ENCODE measurements at regions not wholly inside any gene's neighbourhood (a gene's known extent, or its start where the extent isn't known, plus 50 kb on each side); places are given as distances from the start of the nearest gene placed in this dataset.

GRCh38 chr9:78900500-78900899 is 603.6 kb downstream of the PSAT1 start:
- ATAC-seq = no peak
- Histone ChIP-seq H3K4me3 (no peak overlapping the region), H3K27ac (no peak overlapping the region), H3K9me3 (no peaks in the 10 kb centered on the region), H3K27me3 (no peaks in the 10 kb centered on the region), H3K36me3 (no peaks in the 10 kb centered on the region), H3K4me1 (peaks cover 0 to 6% (median 4%) of the 10 kb centered on the region in 3 donors)
- TF ChIP-seq CTCF (IDR thresholded peaks at IDR 0.05) = no peak
- DNase-seq = no peak
- no peak for FAIRE-seq
- WGBS, 2 donors = 16 to 33% methylated on average over 1 of the region's 1 CpG
- intact Hi-C loops (cut with DNase I) = no loop called here

- intact Hi-C loops (cut with DNase I) = no loop called here
These were observed 605.1 kb downstream of the PSAT1 start for GRCh38 chr9:78902051-78902450.

GRCh38 chr9:78903581-78903980 is 606.7 kb downstream of the PSAT1 start:
- intact Hi-C loops (cut with DNase I) = no loop called here
- Histone ChIP-seq H3K9me3 (no peaks in the 10 kb centered on the region), H3K4me1 (peaks cover 0 to 6% (median 4%) of the 10 kb centered on the region in 3 donors), H3K27me3 (no peaks in the 10 kb centered on the region), H3K36me3 (no peaks in the 10 kb centered on the region), H3K4me3 (no peak overlapping the region), H3K27ac (no peak overlapping the region)
- no peak for TF ChIP-seq CTCF (IDR thresholded peaks at IDR 0.05)
- no peak for DNase-seq
- FAIRE-seq = no peak
- no peak for ATAC-seq

More at GRCh38 chr9:78902051-78902450, 605.1 kb downstream of the PSAT1 start:
- DNase-seq (no peak), ATAC-seq (no peak), FAIRE-seq (no peak)
- Histone ChIP-seq H3K9me3 (no peaks in the 10 kb centered on the region), H3K27me3 (no peaks in the 10 kb centered on the region), H3K4me1 (peaks cover 0 to 6% (median 4%) of the 10 kb centered on the region in 3 donors), H3K36me3 (no peaks in the 10 kb centered on the region), H3K4me3 (no peak overlapping the region), H3K27ac (no peak overlapping the region)
- TF ChIP-seq CTCF (IDR thresholded peaks at IDR 0.05) = no peak
- WGBS, 2 donors = 85 to 89% methylated on average over 2 of the region's 2 CpGs

DNA sequence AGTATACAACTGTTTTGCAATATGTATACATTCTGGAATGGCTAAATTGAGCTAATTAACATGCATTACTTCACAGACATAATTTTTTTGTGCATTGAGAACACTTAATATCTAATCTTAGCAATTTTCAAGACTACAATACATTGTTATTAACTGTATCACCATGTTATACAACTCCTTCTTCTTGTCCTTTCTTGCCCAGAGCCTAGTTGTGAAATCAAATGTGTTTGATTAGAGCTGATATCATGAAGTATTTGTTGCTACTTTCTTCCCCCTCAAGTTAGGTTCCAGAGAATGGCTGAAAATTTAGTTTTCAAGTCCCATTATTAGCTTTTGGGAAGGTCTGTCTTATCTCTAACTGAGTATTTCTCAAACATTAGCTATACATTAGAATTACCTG is 607.8 kb downstream of the PSAT1 start:
- no peak overlapping the region for H3K4me3 ChIP-seq
- H3K36me3 ChIP-seq = no peaks in the 10 kb centered on the region
- peaks cover 0 to 6% (median 4%) of the 10 kb centered on the region in 3 donors for H3K4me1 ChIP-seq
- no peaks in the 10 kb centered on the region for H3K9me3 ChIP-seq
- ATAC-seq = peak in 2 of 4 donors; percentile 41 to 44
- H3K27me3 ChIP-seq = no peaks in the 10 kb centered on the region
- intact Hi-C loops (cut with DNase I) = no loop called here
- no peak for FAIRE-seq
- no peak overlapping the region for H3K27ac ChIP-seq
- no peak for DNase-seq
- TF ChIP-seq CTCF (IDR thresholded peaks at IDR 0.05) = no peak

GRCh38 chr9:78905387-78905786 is 608.5 kb downstream of the PSAT1 start:
- ATAC-seq = peak in 2 of 4 donors; percentile 51 to 54

More at GRCh38 chr9:78905387-78905786, 608.5 kb downstream of the PSAT1 start:
- WGBS, 2 donors = 51 to 57% methylated on average over 1 of the region's 1 CpG
- Histone ChIP-seq H3K4me1 (peaks cover 0 to 6% (median 4%) of the 10 kb centered on the region in 3 donors), H3K36me3 (no peaks in the 10 kb centered on the region), H3K4me3 (no peak overlapping the region), H3K27ac (no peak overlapping the region), H3K9me3 (no peaks in the 10 kb centered on the region), H3K27me3 (no peaks in the 10 kb centered on the region)
- DNase-seq = no peak
- intact Hi-C loops (cut with DNase I) = no loop called here
- no peak for TF ChIP-seq CTCF (IDR thresholded peaks at IDR 0.05)
- no peak for FAIRE-seq

Measured in pancreas (tissue), 10 donors.